ENCODE measurements at regions not wholly inside any gene's neighbourhood (a gene's known extent, or its start where the extent isn't known, plus 50 kb on each side); places are given as distances from the start of the nearest gene placed in this dataset.

GRCh38 chr18:45127405-45127804 is 446.7 kb downstream of the SETBP1 start:
- intact Hi-C loops (cut with micrococcal nuclease) (no loop called here), in situ Hi-C loops (cut with MboI; ENCODE audit: low sequenced_read_pairs) (no loop called here), dilution Hi-C loops (cut with HindIII; ENCODE audit: low sequenced_read_pairs, unreplicated experiment) (no loop called here)
- Histone ChIP-seq H3K27me3 (ENCODE audit: control insufficient read depth, insufficient read depth, low read length) (peaks cover 3% of the 10 kb centered on the region; the same call in 1 of the 2 replicates), H3K18ac (ENCODE audit: low read depth, low read length) (no peak overlapping the region), H3K27ac (ENCODE audit: insufficient read depth, low read length) (no peak overlapping the region), H3K4me3 (ENCODE audit: insufficient read depth, low read depth, low read length) (no peak overlapping the region), H2BK15ac (ENCODE audit: low read depth, low read length) (no peak overlapping the region), H4K20me1 (ENCODE audit: insufficient read depth, low read length) (no peaks in the 10 kb centered on the region), H3K9me1 (ENCODE audit: insufficient read depth, low read length) (no peaks in the 10 kb centered on the region), H2AK5ac (ENCODE audit: low read depth, low read length) (no peak overlapping the region), H3K14ac (replicated peaks; ENCODE audit: low read depth, low read length) (no peak overlapping the region), H3K79me1 (ENCODE audit: low read depth in 1 of 2, low read length in 2 of 2) (no peaks in the 10 kb centered on the region), H3K23ac (ENCODE audit: low read depth, low read length) (no peak overlapping the region), H4K8ac (ENCODE audit: low read depth in 2 of 2, low read length in 2 of 2) (no peak overlapping the region), H2AK9ac (replicated peaks; ENCODE audit: low read depth, low read length, poor library complexity) (no peak overlapping the region), H3K9me3 (ENCODE audit: control insufficient read depth, insufficient read depth, low read length) (no peaks in the 10 kb centered on the region), H3K4ac (ENCODE audit: low read depth, low read length) (no peak overlapping the region), H3K36me3 (ENCODE audit: control insufficient read depth, insufficient read depth, low read length) (no peaks in the 10 kb centered on the region), H2BK120ac (ENCODE audit: low read depth, low read length) (no peak overlapping the region), H3K56ac (ENCODE audit: extremely low read depth, insufficient read depth, low read length) (no peak overlapping the region; the same call in 1 of the 2 replicates), H3K9ac (ENCODE audit: low read depth, low read length) (no peak overlapping the region), H2AFZ (replicated peaks; ENCODE audit: low read length, poor library complexity) (no peak overlapping the region), H2BK20ac (ENCODE audit: low read depth, low read length) (no peak overlapping the region), H3K4me1 (ENCODE audit: control insufficient read depth, insufficient read depth, low read length) (no peaks in the 10 kb centered on the region), H4K5ac (ENCODE audit: low read depth, low read length) (no peak overlapping the region), H3K4me2 (ENCODE audit: low read depth, low read length) (no peak overlapping the region), H2BK5ac (ENCODE audit: low read depth, low read length, poor library complexity, severe bottlenecking) (no peak overlapping the region), H4K91ac (ENCODE audit: insufficient read depth, low read depth, low read length) (no peak overlapping the region)
- no TSS peak for BruUV-seq (replicated peaks)
- no peak for DNase-seq
- ATAC-seq (ENCODE audit: low read depth), result no peak
- ChIA-PET POLR2A (ENCODE audit: unreplicated experiment) (no interaction called here), CTCF (no interaction called here)
- TF ChIP-seq MXI1 (IDR thresholded peaks at IDR 0.05; ENCODE audit: borderline replicate concordance, low read depth, low read length) (no peak), POLR2A (IDR thresholded peaks at IDR 0.05; ENCODE audit: low read depth, low read length) (no peak), CTCF (conservative IDR thresholded peaks at IDR 0.05; ENCODE audit: low read depth, low read length) (no peak), RFX5 (IDR thresholded peaks at IDR 0.05; ENCODE audit: low read depth, low read length) (no peak), CEBPB (IDR thresholded peaks at IDR 0.05; ENCODE audit: low read depth, low read length) (no peak), RAD21 (IDR thresholded peaks at IDR 0.05; ENCODE audit: low read length) (no peak), MAFK (IDR thresholded peaks at IDR 0.05; ENCODE audit: low read depth, low read length) (no peak)

All from IMR-90 (cell line).